H9 (cell line): ENCODE measurements at regions not wholly inside any gene's neighbourhood (a gene's known extent, or its start where the extent isn't known, plus 50 kb on each side); places are given as distances from the start of the nearest gene placed in this dataset.

Experiments used
- DNase-seq: peaks from one replicate; pipeline ENCODE4 v3.0.0-alpha.2; 2017
- H2AFZ ChIP-seq: one replicate; pipeline ENCODE4 v1.6.1; 2013; ENCODE audit warnings: mild to moderate bottlenecking, low read length, control low read depth, moderate library complexity
- H2AK5ac ChIP-seq: 2 replicates; pipeline ENCODE4 v1.6.1; 2013; ENCODE audit warnings: low read length, control low read depth, mixed read lengths; ENCODE audit not compliant: insufficient read length
- H2BK120ac ChIP-seq: one replicate; pipeline ENCODE4 v1.6.1; 2013; ENCODE audit warnings: low read depth, mild to moderate bottlenecking, low read length, control low read depth, inconsistent platforms; ENCODE audit not compliant: poor library complexity, severe bottlenecking
- H2BK12ac ChIP-seq: 2 replicates; pipeline ENCODE4 v1.6.1; 2013; ENCODE audit warnings: low read length, control low read depth, mixed read lengths, low read depth; ENCODE audit not compliant: insufficient read length
- H2BK15ac ChIP-seq: 2 replicates; pipeline ENCODE4 v1.6.1; 2013; ENCODE audit warnings: low read depth, low read length, control low read depth
- H2BK20ac ChIP-seq: one replicate; pipeline ENCODE4 v1.6.1; 2013; ENCODE audit warnings: low read depth, mild to moderate bottlenecking, low read length, control low read depth, inconsistent platforms; ENCODE audit not compliant: poor library complexity, severe bottlenecking
- H2BK5ac ChIP-seq: 2 replicates; pipeline ENCODE4 v1.6.1; 2013; ENCODE audit warnings: low read length, control low read depth, mixed read lengths; ENCODE audit not compliant: insufficient read length
- H3K14ac ChIP-seq: 2 replicates; pipeline ENCODE4 v1.6.1; 2013; ENCODE audit warnings: low read length, control low read depth; ENCODE audit not compliant: insufficient read depth
- H3K18ac ChIP-seq: 2 replicates; pipeline ENCODE4 v1.6.1; 2013; ENCODE audit warnings: low read depth, mild to moderate bottlenecking, mixed read lengths, low read length, control low read depth; ENCODE audit not compliant: insufficient read length
- H3K23ac ChIP-seq: 2 replicates; pipeline ENCODE4 v1.6.1; 2013; ENCODE audit warnings: low read length, control low read depth, mixed read lengths, low read depth; ENCODE audit not compliant: insufficient read length
- H3K23me2 ChIP-seq: 2 replicates; pipeline ENCODE4 v1.6.1; 2013; ENCODE audit warnings: low read depth, mild to moderate bottlenecking, mixed read lengths, low read length, control low read depth; ENCODE audit not compliant: insufficient read length, poor library complexity, severe bottlenecking
- H3K27ac ChIP-seq: 2 replicates; pipeline ENCODE4 v1.5.1; 2013; ENCODE audit warnings: low read length, control low read depth, mixed read lengths, low read depth; ENCODE audit not compliant: insufficient read length
- H3K27me3 ChIP-seq: 2 replicates; pipeline ENCODE4 v1.6.1; 2013; ENCODE audit warnings: low read length, control low read depth, inconsistent platforms; ENCODE audit not compliant: insufficient read depth
- H3K4ac ChIP-seq: 2 replicates; pipeline ENCODE4 v1.6.1; 2013; ENCODE audit warnings: low read depth, mild to moderate bottlenecking, control low read depth, inconsistent platforms, low read length, moderate library complexity
- H3K4me1 ChIP-seq: 2 replicates; pipeline ENCODE4 v1.6.1; 2013; ENCODE audit warnings: low read length, control low read depth, inconsistent platforms; ENCODE audit not compliant: insufficient read depth
- H3K4me2 ChIP-seq: 2 replicates; pipeline ENCODE4 v1.6.1; 2013; ENCODE audit warnings: low read length, control low read depth, mixed read lengths; ENCODE audit not compliant: insufficient read length, insufficient read depth
- H3K56ac ChIP-seq: 2 replicates; pipeline ENCODE4 v1.6.1; 2013; ENCODE audit warnings: low read depth, mild to moderate bottlenecking, mixed read lengths, low read length, control low read depth; ENCODE audit not compliant: insufficient read length
- H3K79me1 ChIP-seq: 2 replicates; pipeline ENCODE4 v1.6.1; 2013; ENCODE audit warnings: low read depth, mild to moderate bottlenecking, moderate library complexity, low read length, control low read depth, inconsistent platforms; ENCODE audit not compliant: insufficient read depth, poor library complexity, severe bottlenecking
- H3K79me2 ChIP-seq: 2 replicates; pipeline ENCODE4 v1.6.1; 2013; ENCODE audit warnings: low read length, control low read depth, inconsistent platforms; ENCODE audit not compliant: insufficient read depth
- H3K9ac ChIP-seq: 2 replicates; pipeline ENCODE4 v1.6.1; 2013; ENCODE audit warnings: low read length, control low read depth, mixed read lengths; ENCODE audit not compliant: insufficient read length; ENCODE audit errors: extremely low read depth
- H3K9me3 ChIP-seq: one replicate; pipeline ENCODE4 v1.6.1; 2013; ENCODE audit warnings: low read depth, low read length, inconsistent platforms; ENCODE audit not compliant: control insufficient read depth
- H3T11ph ChIP-seq: one replicate; pipeline ENCODE4 v1.6.1; 2013; ENCODE audit warnings: mild to moderate bottlenecking, low read length, control low read depth, inconsistent platforms
- H4K20me1 ChIP-seq: one replicate; pipeline ENCODE4 v1.6.1; 2013; ENCODE audit not compliant: control insufficient read depth, insufficient read length, insufficient read depth
- H4K5ac ChIP-seq: 2 replicates; pipeline ENCODE4 v1.6.1; 2013; ENCODE audit warnings: low read depth, mild to moderate bottlenecking, mixed read lengths, low read length, control low read depth; ENCODE audit not compliant: insufficient read length
- H4K8ac ChIP-seq: replicated peaks from 2 replicates; pipeline ENCODE4 v1.6.1; 2013; ENCODE audit warnings: low read length, control low read depth, mixed read lengths, low read depth; ENCODE audit not compliant: insufficient read length
- H4K91ac ChIP-seq: 2 replicates; pipeline ENCODE4 v1.6.1; 2013; ENCODE audit warnings: low read depth, mild to moderate bottlenecking, moderate library complexity, mixed read lengths, low read length, control low read depth; ENCODE audit not compliant: insufficient read length
- H3K27ac Mint-ChIP-seq, 3 experiments: 2 replicates in 2 of 3; 3 replicates in 1 of 3; pipeline ENCODE4 v1.8.0; 2020 to 2021; ENCODE audit warnings: mixed read lengths in 3 of 3, mild to moderate bottlenecking in 1 of 3, moderate library complexity in 1 of 3
- H3K27me3 Mint-ChIP-seq: 2 replicates; pipeline ENCODE4 v1.8.0; 2021; ENCODE audit warnings: low read depth, mild to moderate bottlenecking, moderate library complexity, mixed read lengths
- H3K36me3 Mint-ChIP-seq, 3 experiments: 2 replicates in 2 of 3; 3 replicates in 1 of 3; pipeline ENCODE4 v1.8.0; 2020 to 2021; ENCODE audit warnings: low read depth in 3 of 3, mixed read lengths in 3 of 3; ENCODE audit not compliant: insufficient read depth in 1 of 3
- H3K4me1 Mint-ChIP-seq, 2 experiments: 2 replicates each; pipeline ENCODE4 v1.8.0; 2020; ENCODE audit warnings: mixed read lengths in 2 of 2
- H3K4me3 Mint-ChIP-seq, 2 experiments: 2 replicates in 1 of 2; 3 replicates in 1 of 2; pipeline ENCODE4 v1.8.0; 2020 to 2021; ENCODE audit warnings: mild to moderate bottlenecking in 2 of 2, mixed read lengths in 2 of 2, moderate library complexity in 1 of 2
- H3K9me3 Mint-ChIP-seq, 2 experiments: 2 replicates in 1 of 2; 3 replicates in 1 of 2; pipeline ENCODE4 v1.8.0; 2020; ENCODE audit warnings: mild to moderate bottlenecking in 2 of 2, mixed read lengths in 2 of 2, moderate library complexity in 1 of 2
- CTCF ChIP-seq: fragments of 200-600 bp; sonication (generic); conservative IDR thresholded peaks from 3 replicates; pipeline ENCODE4 v1.8.0; 2021; ENCODE audit warnings: antibody characterized with exemption, mild to moderate bottlenecking
- WGBS: extraction: QIAGEN DNeasy Blood & Tissue Kit; methylation state at CpG from one replicate; pipeline ENCODE4 v1.1.7; 2013; ENCODE audit warnings: missing lambda C conversion rate, low lambda C conversion rate, mixed read lengths; ENCODE audit not compliant: insufficient read length; ENCODE audit errors: extremely low coverage; 5-methylcytosine and 5-hydroxymethylcytosine counted together

- Histone ChIP-seq H3K4ac (no peak overlapping the region), H3T11ph (no peak overlapping the region), H4K91ac (no peak overlapping the region), H3K9ac (no peak overlapping the region), H3K23ac (no peak overlapping the region), H3K14ac (no peak overlapping the region), H3K9me3 (no peaks in the 10 kb centered on the region), H3K79me2 (no peaks in the 10 kb centered on the region), H2BK12ac (no peak overlapping the region), H3K4me1 (no peaks in the 10 kb centered on the region), H2BK5ac (no peak overlapping the region), H2BK120ac (no peak overlapping the region), H4K5ac (no peak overlapping the region), H3K27me3 (no peaks in the 10 kb centered on the region), H2AK5ac (no peak overlapping the region), H3K18ac (no peak overlapping the region), H3K79me1 (no peaks in the 10 kb centered on the region), H2BK15ac (no peak overlapping the region), H2BK20ac (no peak overlapping the region), H3K4me2 (no peak overlapping the region), H4K20me1 (no peaks in the 10 kb centered on the region), H2AFZ (no peak overlapping the region), H4K8ac (no peak overlapping the region), H3K56ac (no peak overlapping the region), H3K23me2 (no peaks in the 10 kb centered on the region), H3K27ac (no peak overlapping the region)
- Mint-ChIP-seq H3K4me1 (peaks cover 4 to 8% of the 10 kb centered on the region in 2 experiments), H3K27me3 (no peaks in the 10 kb centered on the region), H3K9me3 (peaks cover 3 to 9% of the 10 kb centered on the region in 2 experiments), H3K4me3 (no peak overlapping the region), H3K36me3 (peaks cover 0 to 4% (median 2%) of the 10 kb centered on the region in 3 experiments; a peak in 5 of 7 replicates), H3K27ac (no peak overlapping the region)
- TF ChIP-seq CTCF, result no peak
- WGBS, result no CpG with 5 or more reads among the region's 4 CpGs
- no peak for DNase-seq
Measured at GRCh38 chr12:88435334-88436076, 144.8 kb downstream of the KITLG start.
